HL-60 (cell line): ENCODE measurements at regions not wholly inside any gene's neighbourhood (a gene's known extent, or its start where the extent isn't known, plus 50 kb on each side); places are given as distances from the start of the nearest gene placed in this dataset.

Experiments
- POLR2AphosphoS5 ChIP-seq: IDR thresholded peaks from 2 replicates; pipeline ENCODE4 v1.6.1; 2012; ENCODE audit warnings: low read depth
- REST ChIP-seq: IDR thresholded peaks from 2 replicates; pipeline ENCODE4 v1.6.1; 2012; ENCODE audit warnings: low read depth; ENCODE audit not compliant: insufficient replicate concordance

GRCh38 chr1:29690156-29690555, 453.8 kb downstream of the PTPRU start:
- no peak for TF ChIP-seq REST
- no peak for TF ChIP-seq POLR2AphosphoS5
